ENCODE measurements at regions not wholly inside any gene's neighbourhood (a gene's known extent, or its start where the extent isn't known, plus 50 kb on each side); places are given as distances from the start of the nearest gene placed in this dataset.

- Mint-ChIP-seq H3K27ac (no peak overlapping the region), H3K4me3 (no peak overlapping the region), H3K27me3 (no peaks in the 10 kb centered on the region), H3K36me3 (ENCODE audit: low read depth) (no peaks in the 10 kb centered on the region), H3K9me3 (no peaks in the 10 kb centered on the region), H3K4me1 (no peaks in the 10 kb centered on the region)
- intact Hi-C loops (cut with micrococcal nuclease) = no loop called here
- no peak for TF ChIP-seq CTCF (IDR thresholded peaks at IDR 0.05)
- ATAC-seq (ENCODE audit: low read depth) (no peak), DNase-seq (no peak)
- ChIA-PET CTCF (no interaction called here), POLR2A (no interaction called here)
Measured at GRCh38 chr20:17014217-17014616, 212.6 kb upstream of the PCSK2 start.

GRCh38 chr20:17014756-17015366, 212.0 kb upstream of the PCSK2 start:
- CTCF ChIA-PET = no interaction called here
- POLR2A ChIA-PET = no interaction called here
- ATAC-seq (ENCODE audit: low read depth) (no peak), DNase-seq (no peak)
- Mint-ChIP-seq H3K4me1 (no peaks in the 10 kb centered on the region), H3K27ac (no peak overlapping the region), H3K9me3 (no peaks in the 10 kb centered on the region), H3K36me3 (ENCODE audit: low read depth) (no peaks in the 10 kb centered on the region), H3K27me3 (no peaks in the 10 kb centered on the region), H3K4me3 (no peak overlapping the region)
- no peak for TF ChIP-seq CTCF (IDR thresholded peaks at IDR 0.05)
- intact Hi-C loops (cut with micrococcal nuclease) = no loop called here

GRCh38 chr20:17017232-17017631, 209.6 kb upstream of the PCSK2 start:
- H3K4me3 Mint-ChIP-seq = no peak overlapping the region
- H3K4me1 Mint-ChIP-seq = no peaks in the 10 kb centered on the region
- no peaks in the 10 kb centered on the region for H3K27me3 Mint-ChIP-seq
- no peak for DNase-seq
- ChIA-PET POLR2A (no interaction called here), CTCF (no interaction called here)
- H3K36me3 Mint-ChIP-seq (ENCODE audit: low read depth) = no peaks in the 10 kb centered on the region
- intact Hi-C loops (cut with micrococcal nuclease) = no loop called here
- TF ChIP-seq CTCF (IDR thresholded peaks at IDR 0.05) = no peak
- no peak for ATAC-seq (ENCODE audit: low read depth)
- no peaks in the 10 kb centered on the region for H3K9me3 Mint-ChIP-seq
- no peak overlapping the region for H3K27ac Mint-ChIP-seq

- Mint-ChIP-seq H3K4me3 (no peak overlapping the region), H3K9me3 (no peaks in the 10 kb centered on the region), H3K27ac (no peak overlapping the region), H3K27me3 (no peaks in the 10 kb centered on the region), H3K4me1 (no peaks in the 10 kb centered on the region), H3K36me3 (ENCODE audit: low read depth) (no peaks in the 10 kb centered on the region)
- DNase-seq = no peak
- TF ChIP-seq CTCF (IDR thresholded peaks at IDR 0.05) = no peak
- ChIA-PET POLR2A (no interaction called here), CTCF (no interaction called here)
- no peak for ATAC-seq (ENCODE audit: low read depth)
- intact Hi-C loops (cut with micrococcal nuclease) = no loop called here
Measured at GRCh38 chr20:17021481-17021880, 205.4 kb upstream of the PCSK2 start.

- ATAC-seq (ENCODE audit: low read depth) (no peak), DNase-seq (no peak)
- POLR2A ChIA-PET = no interaction called here
- no peak overlapping the region for H3K27ac Mint-ChIP-seq
- H3K4me1 Mint-ChIP-seq = no peaks in the 10 kb centered on the region
- CTCF ChIA-PET = no interaction called here
- H3K9me3 Mint-ChIP-seq = peaks cover 10% of the 10 kb centered on the region
- no peak overlapping the region for H3K4me3 Mint-ChIP-seq
- H3K36me3 Mint-ChIP-seq (ENCODE audit: low read depth) = no peaks in the 10 kb centered on the region
- no peaks in the 10 kb centered on the region for H3K27me3 Mint-ChIP-seq
- TF ChIP-seq CTCF (IDR thresholded peaks at IDR 0.05) = no peak
- intact Hi-C loops (cut with micrococcal nuclease) = no loop called here
Measured at GRCh38 chr20:17023036-17023435, 203.8 kb upstream of the PCSK2 start.

Measured in activated B cell treated with CpG ODN at 0.5 μM for 24 hours (primary cell).